PC-9 (cell line): ENCODE measurements at regions not wholly inside any gene's neighbourhood (a gene's known extent, or its start where the extent isn't known, plus 50 kb on each side); places are given as distances from the start of the nearest gene placed in this dataset.

Source experiments
- BruUV-seq: library from RNA; stranded (reverse); fragments of 400-500 nt; replicated peaks from 2 replicates; lab custom pipeline; 2021; lab: Mats Ljungman, UMichigan
- CTCF ChIA-PET: fragments of 300-600 bp; sonication (Branson Sonifier 250); formaldehyde crosslinking; loops from one replicate; lab custom pipeline; 2022; ENCODE audit warnings: antibody characterized with exemption; lab: Charles Lee
- POLR2A ChIA-PET: fragments of 300-600 bp; sonication (Branson Sonifier 250); formaldehyde crosslinking; loops from one replicate; lab custom pipeline; 2022; ENCODE audit warnings: antibody characterized with exemption; ENCODE audit not compliant: unreplicated experiment; lab: Charles Lee
- DNase-seq, 2 experiments: peaks; one replicate each; pipeline versions ENCODE4 v3.0.0 to v3.0.0-alpha.2; 2015 to 2022; ENCODE audit warnings: mixed read lengths in 1 of 2
- H2AFZ ChIP-seq: fragments of 200-600 bp; sonication (generic); 2 replicates; pipeline ENCODE4 v1.8.1; 2017; ENCODE audit warnings: antibody characterized with exemption
- H3F3A ChIP-seq: fragments of 200-600 bp; sonication (generic); 2 replicates; pipeline ENCODE4 v1.8.1; 2017; ENCODE audit warnings: antibody characterized with exemption, mild to moderate bottlenecking, low read depth; ENCODE audit not compliant: insufficient read depth
- H3K27ac ChIP-seq: fragments of 200-600 bp; sonication (generic); 2 replicates; pipeline ENCODE4 v1.6.1; 2016; ENCODE audit warnings: mixed run types
- H3K27me3 ChIP-seq: fragments of 200-600 bp; sonication (generic); 2 replicates; pipeline ENCODE4 v1.6.1; 2016; ENCODE audit warnings: low read depth, mixed run types; ENCODE audit not compliant: insufficient read depth
- H3K36me3 ChIP-seq: fragments of 200-600 bp; sonication (generic); 2 replicates; pipeline ENCODE4 v1.6.1; 2016; ENCODE audit warnings: low read depth, mixed run types
- H3K4me1 ChIP-seq: fragments of 200-600 bp; sonication (generic); replicated peaks from 2 replicates; pipeline ENCODE4 v1.6.1; 2016; ENCODE audit warnings: mixed run types; ENCODE audit not compliant: insufficient read depth
- H3K4me2 ChIP-seq: fragments of 200-600 bp; sonication (generic); 2 replicates; pipeline ENCODE4 v1.6.1; 2017; ENCODE audit warnings: mixed run types
- H3K4me3 ChIP-seq: fragments of 200-600 bp; sonication (generic); 2 replicates; pipeline ENCODE4 v1.6.1; 2016; ENCODE audit warnings: mixed run types
- H3K79me2 ChIP-seq: fragments of 200-600 bp; sonication (generic); 2 replicates; pipeline ENCODE4 v1.6.1; 2017; ENCODE audit warnings: low read depth, mixed run types
- H3K9me2 ChIP-seq: fragments of 200-600 bp; sonication (generic); 2 replicates; pipeline ENCODE4 v1.8.1; 2017; ENCODE audit warnings: mild to moderate bottlenecking; ENCODE audit not compliant: insufficient read depth
- H3K9me3 ChIP-seq: fragments of 200-600 bp; sonication (generic); 2 replicates; pipeline ENCODE4 v1.8.1; 2016; ENCODE audit warnings: low read depth; ENCODE audit not compliant: insufficient read depth
- H4K20me1 ChIP-seq: fragments of 200-600 bp; sonication (generic); 2 replicates; pipeline ENCODE4 v1.8.1; 2017; ENCODE audit not compliant: insufficient read depth
- EZH2 ChIP-seq: fragments of 200-600 bp; sonication (generic); IDR thresholded peaks from 2 replicates; pipeline ENCODE4 v1.8.0; 2017; ENCODE audit warnings: antibody characterized with exemption, low read depth
- intact Hi-C: fragments of 100-400 bp; cut with micrococcal nuclease; formaldehyde crosslinking; loops from one replicate; pipeline ENCODE4 v1.10.0; 2022; ENCODE audit not compliant: unreplicated experiment
- TF ChIP-seq, protein P1 (sequence below): fragments of 200-600 bp; sonication (generic); conservative IDR thresholded peaks from 2 replicates; pipeline ENCODE4 v1.6.1; 2017; ENCODE audit warnings: mixed run types, antibody characterized with exemption, mild to moderate bottlenecking, moderate library complexity

DNA sequence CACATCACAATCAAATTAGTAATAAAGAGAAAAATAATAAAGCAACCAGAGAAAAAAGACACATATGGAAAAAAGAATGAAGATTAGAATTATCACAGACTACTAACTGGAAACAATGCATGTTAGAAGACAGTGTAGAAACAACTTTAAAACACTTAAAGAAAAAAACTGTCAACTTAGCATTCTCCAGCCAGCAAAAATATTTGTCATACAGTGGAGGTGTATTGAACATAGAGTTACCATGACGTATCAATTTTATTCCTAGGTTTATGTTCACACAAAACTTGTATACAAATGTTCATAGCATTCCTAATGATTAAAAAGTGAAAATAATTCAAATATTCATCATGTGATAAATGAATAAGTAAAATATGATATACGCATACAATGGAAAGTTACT is 61.5 kb upstream of the ADAM23 start:
- Histone ChIP-seq H2AFZ (no peak overlapping the region), H3K27ac (no peak overlapping the region), H3K4me3 (no peak overlapping the region), H3F3A (no peaks in the 10 kb centered on the region), H3K79me2 (no peaks in the 10 kb centered on the region), H3K4me1 (no peaks in the 10 kb centered on the region), H4K20me1 (no peaks in the 10 kb centered on the region), H3K9me3 (no peaks in the 10 kb centered on the region), H3K27me3 (no peaks in the 10 kb centered on the region), H3K36me3 (no peaks in the 10 kb centered on the region), H3K9me2 (no peaks in the 10 kb centered on the region), H3K4me2 (no peak overlapping the region)
- no TSS peak for BruUV-seq
- ChIA-PET POLR2A (no interaction called here), CTCF (no interaction called here)
- DNase-seq: no peak
- TF ChIP-seq, protein P1, sequence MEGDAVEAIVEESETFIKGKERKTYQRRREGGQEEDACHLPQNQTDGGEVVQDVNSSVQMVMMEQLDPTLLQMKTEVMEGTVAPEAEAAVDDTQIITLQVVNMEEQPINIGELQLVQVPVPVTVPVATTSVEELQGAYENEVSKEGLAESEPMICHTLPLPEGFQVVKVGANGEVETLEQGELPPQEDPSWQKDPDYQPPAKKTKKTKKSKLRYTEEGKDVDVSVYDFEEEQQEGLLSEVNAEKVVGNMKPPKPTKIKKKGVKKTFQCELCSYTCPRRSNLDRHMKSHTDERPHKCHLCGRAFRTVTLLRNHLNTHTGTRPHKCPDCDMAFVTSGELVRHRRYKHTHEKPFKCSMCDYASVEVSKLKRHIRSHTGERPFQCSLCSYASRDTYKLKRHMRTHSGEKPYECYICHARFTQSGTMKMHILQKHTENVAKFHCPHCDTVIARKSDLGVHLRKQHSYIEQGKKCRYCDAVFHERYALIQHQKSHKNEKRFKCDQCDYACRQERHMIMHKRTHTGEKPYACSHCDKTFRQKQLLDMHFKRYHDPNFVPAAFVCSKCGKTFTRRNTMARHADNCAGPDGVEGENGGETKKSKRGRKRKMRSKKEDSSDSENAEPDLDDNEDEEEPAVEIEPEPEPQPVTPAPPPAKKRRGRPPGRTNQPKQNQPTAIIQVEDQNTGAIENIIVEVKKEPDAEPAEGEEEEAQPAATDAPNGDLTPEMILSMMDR: no peak
- TF ChIP-seq EZH2: no peak
- intact Hi-C loops: no loop called here

DNA sequence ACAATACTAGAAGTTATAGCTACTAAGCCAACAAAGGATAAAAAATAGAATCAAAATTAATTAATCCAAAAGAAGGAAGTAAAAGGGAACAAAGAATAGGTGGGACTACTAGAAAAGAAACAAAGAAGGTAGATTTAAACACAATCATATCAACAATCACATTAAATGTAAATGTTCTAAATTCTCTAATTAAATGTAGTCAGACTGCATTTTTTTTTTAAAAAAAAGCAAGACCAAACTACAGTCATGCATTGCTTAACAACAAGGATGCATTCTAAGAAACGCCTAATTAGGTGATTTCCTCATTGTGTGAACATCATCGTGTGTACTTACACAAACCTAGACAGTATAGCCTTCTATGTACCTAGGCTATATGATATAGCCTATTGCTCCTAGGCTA is 59.7 kb upstream of the ADAM23 start:
- Histone ChIP-seq H3K4me1 (no peaks in the 10 kb centered on the region), H3K27me3 (no peaks in the 10 kb centered on the region), H3F3A (no peaks in the 10 kb centered on the region), H2AFZ (no peak overlapping the region), H3K4me2 (no peak overlapping the region), H3K27ac (no peak overlapping the region), H3K79me2 (no peaks in the 10 kb centered on the region), H4K20me1 (no peaks in the 10 kb centered on the region), H3K9me2 (no peaks in the 10 kb centered on the region), H3K4me3 (no peak overlapping the region), H3K9me3 (no peaks in the 10 kb centered on the region), H3K36me3 (no peaks in the 10 kb centered on the region)
- no peak for DNase-seq
- intact Hi-C loops: no loop called here
- BruUV-seq: no TSS peak
- TF ChIP-seq EZH2: no peak
- TF ChIP-seq, protein P1: no peak
- POLR2A ChIA-PET: no interaction called here
- CTCF ChIA-PET: no interaction called here

DNA sequence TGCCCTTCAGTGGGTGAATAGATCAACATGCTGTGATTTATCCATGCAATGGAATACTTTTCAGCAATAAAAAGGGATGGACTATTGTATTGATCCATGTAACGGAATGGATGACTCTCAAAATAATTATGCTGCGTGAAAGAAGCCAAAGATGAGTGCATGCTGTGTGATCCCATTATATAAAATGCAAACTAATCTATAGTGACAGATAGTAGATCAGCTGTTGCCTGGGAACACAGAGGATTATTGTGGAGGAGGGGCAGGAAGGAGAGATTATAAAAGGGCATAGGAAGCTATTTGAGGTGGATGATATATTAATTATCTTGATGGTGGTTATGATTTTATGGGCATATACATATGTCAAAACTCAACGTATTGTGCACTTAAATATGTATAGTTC is 55.5 kb upstream of the ADAM23 start:
- intact Hi-C loops: no loop called here
- H2AFZ ChIP-seq: no peak overlapping the region
- no peaks in the 10 kb centered on the region for H3K27me3 ChIP-seq
- no peak for DNase-seq
- H3K9me3 ChIP-seq: no peaks in the 10 kb centered on the region
- H3K4me2 ChIP-seq: no peak overlapping the region
- H3K4me3 ChIP-seq: no peak overlapping the region
- H3K27ac ChIP-seq: no peak overlapping the region
- ChIA-PET CTCF (no interaction called here), POLR2A (no interaction called here)
- H3F3A ChIP-seq: no peaks in the 10 kb centered on the region
- TF ChIP-seq EZH2: no peak
- TF ChIP-seq, protein P1: no peak
- no peaks in the 10 kb centered on the region for H3K9me2 ChIP-seq
- H4K20me1 ChIP-seq: no peaks in the 10 kb centered on the region
- H3K4me1 ChIP-seq: no peaks in the 10 kb centered on the region
- BruUV-seq: no TSS peak
- H3K36me3 ChIP-seq: no peaks in the 10 kb centered on the region
- H3K79me2 ChIP-seq: no peaks in the 10 kb centered on the region
